NCI-H146 treated with DMSO at 0.1 percent for 48 hours (cell line): ENCODE measurements at regions not wholly inside any gene's neighbourhood (a gene's known extent, or its start where the extent isn't known, plus 50 kb on each side); places are given as distances from the start of the nearest gene placed in this dataset.
A peak's percentile ranks its signal among the peaks of the same experiment; 100 is the strongest.

Experiments used
- DNase-seq: peaks from one replicate; lab custom pipeline; 2025; ENCODE audit not compliant: unreplicated experiment; lab: John Stamatoyannopoulos, UW

DNA sequence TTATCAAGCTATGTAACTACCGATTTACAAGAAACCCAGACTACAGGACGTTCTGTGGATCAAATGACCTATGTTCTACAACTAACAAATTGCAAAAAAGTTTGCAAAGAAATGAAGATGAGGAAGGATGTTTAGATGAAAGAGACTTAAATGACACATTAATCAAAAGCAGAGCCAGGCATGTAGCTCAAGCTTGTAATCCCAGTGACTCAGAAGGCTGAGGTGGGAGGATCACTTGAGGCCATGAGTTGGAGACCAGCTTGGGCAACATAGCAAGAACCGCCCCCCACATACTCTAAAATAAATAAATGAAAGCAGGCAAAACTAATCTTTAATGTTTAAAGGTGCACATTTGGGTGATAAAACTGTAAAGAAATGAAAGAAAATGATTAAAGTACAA is 331.9 kb downstream of the BTG1 start:
- DNase-seq: no peak

DNA sequence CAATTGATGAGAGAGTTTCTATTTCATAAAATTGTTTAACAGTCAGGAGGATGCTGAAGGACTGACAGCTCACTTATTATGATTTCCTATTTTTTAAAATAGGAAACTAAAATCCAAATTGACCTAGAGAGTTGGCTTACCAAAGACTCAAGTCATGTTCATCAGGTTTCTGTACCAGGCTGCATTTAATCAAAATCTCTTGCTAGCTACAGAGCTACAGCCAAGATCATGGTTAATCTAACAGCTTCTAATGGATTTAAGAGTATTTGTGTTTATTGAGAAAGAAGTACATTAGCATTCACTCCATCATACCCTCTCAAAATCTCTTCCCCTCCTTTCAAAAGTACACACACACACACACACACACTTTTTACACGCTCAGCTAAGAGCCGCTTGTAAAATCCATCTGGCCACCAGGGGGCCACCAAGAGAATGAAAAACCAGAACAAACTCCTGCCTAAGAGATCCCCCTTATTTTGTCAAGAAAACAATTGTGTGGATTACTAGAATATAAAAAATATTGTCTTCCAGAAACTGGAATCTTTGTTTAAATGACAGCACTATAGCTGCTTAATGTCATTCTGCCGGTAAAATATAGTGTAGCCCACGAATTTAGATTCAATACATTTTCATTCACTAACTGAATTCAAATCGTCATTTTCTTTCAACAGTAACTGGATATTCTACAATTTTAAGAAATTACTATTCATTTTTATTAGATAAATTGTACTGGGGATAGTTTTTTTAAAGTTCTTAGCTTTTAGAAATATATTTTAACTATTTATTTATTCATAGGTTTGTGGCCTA is 334.0 kb downstream of the BTG1 start:
- peak; percentile 30 for DNase-seq

DNA sequence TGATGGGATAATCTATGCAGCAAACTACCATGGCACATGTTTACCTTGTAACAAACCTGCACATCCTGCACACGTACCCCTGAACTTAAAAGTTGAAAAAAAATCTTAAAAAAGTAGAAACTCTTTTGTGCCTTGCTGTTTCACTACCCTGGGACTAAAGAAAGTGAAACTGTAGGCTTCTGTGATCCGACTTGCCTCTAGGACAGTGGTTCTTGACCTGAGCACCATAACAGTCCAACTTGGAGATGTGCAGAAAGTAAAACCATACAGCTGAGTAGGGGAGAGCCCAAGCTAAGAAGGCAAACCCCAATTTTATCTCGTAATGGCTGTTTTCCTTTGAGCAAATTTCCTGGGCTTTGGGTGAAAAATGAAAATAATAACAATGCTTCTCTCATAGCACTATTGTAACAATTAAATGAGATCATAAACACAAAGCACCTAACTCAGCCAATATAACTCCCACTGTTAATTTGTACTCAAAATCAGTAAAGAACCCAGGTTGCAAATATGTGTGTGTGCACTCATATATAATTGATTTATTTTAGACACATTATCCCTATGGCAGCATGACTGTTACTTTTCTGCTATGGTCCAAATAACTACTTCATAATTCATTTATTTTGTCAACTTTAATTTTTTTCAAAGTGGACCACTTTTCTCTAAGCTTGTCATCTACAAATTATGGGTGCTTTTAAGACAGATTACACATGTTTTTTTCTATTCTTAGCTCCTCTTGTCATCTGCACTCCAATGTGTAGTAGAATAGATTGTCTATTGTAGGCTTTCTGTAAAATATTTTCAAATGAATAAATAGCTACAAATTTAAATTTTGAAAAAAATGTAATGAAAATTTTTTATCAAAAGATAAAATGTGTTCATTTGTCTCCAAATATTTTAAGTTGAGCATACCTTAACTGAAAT is 334.9 kb downstream of the BTG1 start:
- DNase-seq: no peak

DNA sequence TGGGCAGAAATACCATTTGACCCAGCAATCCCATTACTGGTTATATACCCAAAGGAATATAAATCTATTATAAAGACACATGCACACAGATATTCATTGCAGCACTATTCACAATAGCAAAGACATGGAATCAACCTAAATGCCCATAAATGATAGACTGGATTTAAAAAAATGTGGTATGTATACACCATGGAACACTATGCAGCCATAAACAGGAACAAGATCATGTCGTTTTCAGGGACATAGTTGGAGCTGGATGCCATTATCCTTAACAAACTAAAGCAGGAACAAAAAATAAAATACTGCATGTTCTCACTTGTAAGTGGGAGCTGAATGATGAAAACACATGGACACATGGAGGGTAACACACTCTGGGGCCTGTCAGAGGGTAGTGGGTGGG is 335.6 kb downstream of the BTG1 start:
- no peak for DNase-seq

DNA sequence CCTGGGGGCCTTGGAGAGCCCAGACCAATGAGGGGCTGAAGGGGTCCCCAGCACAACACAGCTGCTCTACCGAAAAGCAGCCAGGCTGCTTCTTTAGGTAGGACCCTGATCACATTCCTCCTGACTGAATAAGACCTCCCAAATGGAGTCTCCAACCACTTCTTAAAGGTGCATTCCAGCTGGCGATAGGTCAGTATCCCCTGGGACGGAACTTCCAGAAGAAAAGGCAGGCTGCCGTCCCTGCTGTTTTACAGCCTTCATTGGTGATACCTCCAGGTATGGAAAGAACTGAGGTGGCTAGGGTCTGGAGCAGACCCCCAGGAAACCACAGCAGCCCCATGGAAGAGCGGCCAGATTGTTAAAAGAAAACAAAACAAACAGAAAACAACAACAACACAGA is 340.6 kb downstream of the BTG1 start:
- no peak for DNase-seq

DNA sequence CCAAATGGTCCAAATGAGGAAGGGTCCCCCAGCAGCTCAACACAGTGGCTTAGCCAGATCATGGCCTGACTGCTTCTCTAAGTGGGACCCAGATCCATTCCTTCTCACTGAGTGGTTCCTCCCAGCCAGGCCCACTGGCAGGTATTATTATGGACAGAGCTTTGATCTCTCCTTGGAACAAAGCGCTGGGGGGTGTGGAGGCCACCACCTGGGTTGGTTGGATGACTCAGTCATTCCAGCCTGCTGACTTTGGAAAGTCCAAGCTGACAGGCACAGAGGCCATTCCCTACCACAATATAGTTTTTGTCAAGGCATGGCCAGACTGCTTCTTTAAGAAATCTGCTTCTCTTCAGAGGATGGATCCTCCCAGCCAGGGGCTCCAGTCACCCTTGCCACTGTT is 341.1 kb downstream of the BTG1 start:
- DNase-seq: no peak

DNA sequence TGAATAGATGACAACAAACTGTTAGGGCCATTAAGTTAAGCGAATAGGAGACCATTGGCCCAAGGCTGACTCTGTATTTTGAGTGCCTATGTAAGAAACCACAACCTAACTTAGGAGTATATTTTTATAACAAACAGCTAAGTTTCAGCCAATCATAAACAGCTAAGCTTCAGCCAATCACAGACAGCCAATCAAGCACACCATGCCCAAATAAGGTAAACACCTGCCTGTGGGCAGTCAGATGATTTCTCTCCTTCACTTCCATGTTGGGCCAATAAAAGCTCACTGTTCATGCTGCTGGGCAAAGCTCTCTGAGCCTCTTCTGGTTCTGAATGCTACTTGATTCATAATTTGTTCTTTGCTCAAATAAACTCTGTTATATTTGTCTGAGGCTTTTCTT is 344.6 kb downstream of the BTG1 start:
- DNase-seq: no peak

DNA sequence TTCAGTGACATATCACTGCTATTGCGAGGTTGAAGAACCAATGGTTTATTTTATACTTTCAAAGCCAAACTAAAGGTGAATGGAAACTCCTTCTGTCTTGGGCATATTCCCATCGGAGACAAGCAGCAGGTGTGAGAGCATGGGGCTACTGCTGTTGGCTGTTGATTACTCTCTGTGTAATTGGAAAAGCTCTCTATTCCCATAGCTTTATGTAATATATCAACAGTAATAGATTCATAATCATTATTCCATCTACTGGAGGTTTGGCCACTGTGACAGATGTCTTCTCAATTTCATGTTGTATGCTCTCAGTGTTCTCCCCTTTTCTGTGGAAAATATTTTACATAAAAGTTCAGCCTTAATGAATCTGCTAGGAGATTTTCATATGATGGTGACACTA is 352.0 kb downstream of the BTG1 start:
- DNase-seq: no peak

DNA sequence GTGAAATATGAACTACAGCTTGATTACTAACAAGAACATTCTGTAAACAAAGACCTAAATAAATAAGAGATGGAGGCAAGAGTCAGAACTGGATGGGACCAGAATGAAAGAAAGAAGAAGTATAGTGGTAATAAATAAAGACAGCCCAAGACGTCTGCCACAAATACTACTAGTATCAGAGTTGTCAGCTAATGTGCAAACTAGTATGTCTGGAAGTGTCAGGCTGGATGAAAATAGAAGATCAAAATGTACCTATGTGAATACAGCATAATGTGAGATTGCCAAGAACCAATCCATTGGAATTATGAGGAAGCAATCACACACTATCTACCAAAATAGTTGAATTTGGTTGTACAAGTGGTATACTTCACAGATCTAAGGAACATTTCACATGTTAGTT is 353.0 kb downstream of the BTG1 start:
- DNase-seq: no peak

DNA sequence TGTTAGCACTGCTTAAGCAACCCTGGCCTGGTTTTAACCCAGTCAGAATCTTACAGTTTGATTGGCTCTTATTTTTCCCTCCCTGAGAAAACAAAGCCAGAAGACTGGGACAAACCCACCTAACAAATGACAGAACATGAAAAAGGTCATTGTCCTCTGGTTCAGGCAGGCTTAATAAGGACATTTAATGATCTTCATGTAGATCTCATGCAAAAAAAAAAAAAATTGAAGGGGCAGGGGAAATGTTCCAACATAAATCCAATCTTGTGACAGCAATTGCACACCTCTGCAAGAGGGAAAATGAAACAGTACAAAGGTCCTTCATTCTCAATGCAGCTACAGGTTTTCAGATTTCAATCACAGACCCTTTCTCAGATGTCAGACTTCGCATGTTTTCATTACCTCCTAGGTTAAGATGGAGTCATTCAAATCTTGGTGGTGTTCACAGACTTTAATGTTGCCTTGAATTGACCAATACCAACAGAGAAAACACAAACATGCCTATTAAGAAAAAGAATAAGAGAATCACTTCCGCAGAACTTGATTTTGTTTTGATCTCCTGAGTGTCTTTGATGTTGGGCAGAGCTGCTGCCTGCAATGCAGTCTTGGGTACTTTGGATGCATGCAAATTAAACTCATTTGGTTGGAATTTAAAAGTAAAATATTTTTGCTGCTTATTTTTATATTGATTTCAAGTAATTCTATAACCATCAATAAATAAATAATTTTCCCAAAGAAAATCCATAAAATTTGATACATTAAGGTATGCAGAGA is 359.0 kb downstream of the BTG1 start:
- DNase-seq: peak; percentile 12

DNA sequence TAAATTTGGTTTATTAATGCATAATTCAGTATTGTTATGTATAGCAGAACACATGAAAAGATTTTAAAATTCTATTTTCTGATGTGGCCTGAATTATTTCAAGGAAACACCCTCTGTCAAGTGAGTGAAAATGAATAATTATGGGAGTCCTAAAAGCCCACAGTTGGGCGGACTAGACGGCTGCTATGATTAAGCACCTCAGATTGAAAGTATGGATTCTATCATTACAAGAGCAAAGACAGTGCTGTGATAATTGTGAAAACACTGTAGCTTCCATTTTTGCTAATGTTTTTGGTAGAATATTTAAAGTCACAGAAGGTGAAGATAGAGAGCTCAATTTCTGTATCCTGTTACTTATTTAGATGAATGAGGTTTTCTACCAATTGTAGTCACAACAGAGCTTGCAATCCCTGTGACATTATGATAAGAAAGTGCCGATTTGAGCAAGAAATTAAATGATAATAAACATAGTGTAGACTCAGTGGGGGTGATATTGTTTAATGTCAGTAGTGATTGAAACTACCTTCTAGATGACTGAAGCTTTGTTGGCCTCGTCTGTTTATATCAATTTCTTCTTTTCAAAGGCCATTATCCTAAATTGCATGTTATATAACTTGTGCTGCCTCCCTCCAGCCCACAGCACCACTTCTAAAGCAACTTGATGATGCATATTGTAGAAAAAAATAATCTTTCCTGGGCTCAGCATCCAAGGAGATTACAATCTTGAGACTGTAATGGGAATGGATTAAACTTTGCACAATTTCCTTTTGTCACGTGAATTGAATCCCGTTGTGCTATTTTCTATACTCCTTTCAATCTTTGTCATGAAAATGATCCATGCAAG is 359.8 kb downstream of the BTG1 start:
- DNase-seq: peak; percentile 20

DNA sequence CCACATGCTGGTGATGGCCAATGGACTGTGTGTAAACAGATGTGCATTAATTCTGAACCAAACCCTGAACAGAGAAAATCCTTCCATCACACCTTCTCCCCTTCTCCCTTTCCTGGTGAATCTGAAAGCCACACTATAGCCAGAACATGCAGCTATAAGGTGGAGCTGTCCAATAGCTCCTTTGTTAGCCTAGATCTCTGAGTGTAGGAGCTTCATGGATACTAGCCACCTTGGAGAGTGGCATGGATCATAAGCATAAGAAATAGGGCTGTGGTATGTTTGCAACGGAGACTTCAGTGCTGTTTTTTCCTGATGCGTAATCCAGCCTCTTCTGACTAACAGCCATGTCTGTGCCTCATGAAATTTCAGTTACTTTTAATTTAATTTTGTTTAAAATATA is 364.5 kb downstream of the BTG1 start:
- DNase-seq: no peak

DNA sequence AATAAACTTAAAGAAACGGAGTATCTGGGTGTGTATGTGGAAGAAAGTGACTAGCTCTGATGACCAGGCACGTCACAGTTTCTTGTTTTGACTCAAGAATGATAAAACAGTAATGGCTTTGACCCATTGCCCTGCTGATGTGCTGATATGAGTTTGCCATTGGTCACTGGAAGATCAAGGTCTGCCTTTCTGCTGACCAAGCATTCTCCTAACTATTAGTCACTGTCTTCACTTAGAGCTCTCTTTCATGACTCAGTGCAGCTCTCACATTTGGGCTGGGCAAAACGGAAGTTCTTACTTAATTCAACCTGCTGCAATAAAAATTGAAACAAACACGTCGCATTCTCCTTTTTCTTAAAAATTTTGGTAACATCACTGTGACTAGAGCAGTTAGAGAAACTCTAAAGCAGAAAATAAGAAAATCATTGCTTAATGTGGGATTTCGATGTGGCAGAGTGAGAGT is 366.7 kb downstream of the BTG1 start:
- no peak for DNase-seq

DNA sequence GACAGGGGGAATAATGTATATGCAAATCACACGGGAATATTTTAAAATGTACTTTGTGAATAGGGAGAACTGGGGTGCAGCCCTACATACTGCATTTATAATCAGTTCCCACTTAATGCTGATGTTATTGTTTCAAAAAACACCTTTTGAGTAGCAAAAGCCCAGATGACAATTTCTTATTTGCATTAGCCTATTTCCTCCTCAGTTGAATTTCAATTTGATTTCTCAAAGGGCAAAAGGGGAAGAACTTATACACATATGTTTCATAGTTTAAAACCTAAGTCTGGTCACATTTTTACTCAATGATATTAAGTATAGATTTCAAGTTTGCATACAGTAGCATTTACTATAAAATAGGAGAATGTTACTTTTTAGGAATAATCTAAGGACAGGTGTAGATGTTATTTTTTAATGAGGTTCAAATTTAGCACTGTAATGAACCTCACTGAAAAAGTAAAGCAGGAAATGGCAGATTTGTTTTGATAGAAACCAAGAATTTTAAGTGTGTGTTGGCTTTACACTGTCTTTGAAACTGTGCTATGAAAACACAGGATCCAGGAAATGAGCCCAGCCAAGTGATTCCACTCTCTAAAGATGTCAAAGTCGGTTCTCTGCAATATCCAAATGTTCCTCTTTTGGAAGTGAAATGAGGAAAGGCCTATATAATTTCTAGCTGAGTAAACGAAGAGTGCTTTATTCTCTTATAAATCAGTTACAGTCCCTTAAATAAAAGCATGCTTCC is 367.4 kb downstream of the BTG1 start:
- DNase-seq: no peak

DNA sequence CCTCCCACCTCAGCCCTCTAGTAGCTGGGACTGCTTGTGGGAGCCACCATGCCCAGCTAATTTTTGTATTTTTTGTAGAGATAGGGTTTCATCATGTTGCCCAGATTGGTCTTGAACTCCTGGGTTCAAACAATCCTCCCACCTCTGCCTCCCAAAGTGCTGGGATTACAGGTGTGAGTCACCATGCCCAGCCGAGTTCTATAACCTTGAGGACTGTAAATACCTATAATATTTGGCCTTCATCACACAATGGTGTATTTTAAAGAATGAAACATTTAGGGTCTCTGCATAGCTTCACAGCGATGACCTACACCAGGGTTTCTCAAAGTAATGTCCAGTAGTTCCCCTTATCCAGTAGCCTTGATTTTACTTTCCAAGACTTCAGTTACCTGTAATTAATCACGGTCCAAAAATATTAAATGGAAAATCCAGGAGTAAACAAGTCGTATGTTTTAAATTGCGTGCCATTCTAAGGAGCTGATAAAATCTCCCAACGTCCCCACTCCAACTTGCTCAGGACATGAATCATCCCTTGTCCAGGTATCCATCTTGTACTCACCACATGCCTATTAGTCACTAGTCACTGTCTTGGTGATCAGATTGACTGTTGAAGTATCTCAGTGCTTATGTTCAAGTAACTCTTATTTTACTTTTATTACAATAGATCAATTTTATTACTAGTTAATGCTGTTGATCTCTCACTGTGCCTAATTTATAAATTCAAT is 368.2 kb downstream of the BTG1 start:
- DNase-seq: no peak

DNA sequence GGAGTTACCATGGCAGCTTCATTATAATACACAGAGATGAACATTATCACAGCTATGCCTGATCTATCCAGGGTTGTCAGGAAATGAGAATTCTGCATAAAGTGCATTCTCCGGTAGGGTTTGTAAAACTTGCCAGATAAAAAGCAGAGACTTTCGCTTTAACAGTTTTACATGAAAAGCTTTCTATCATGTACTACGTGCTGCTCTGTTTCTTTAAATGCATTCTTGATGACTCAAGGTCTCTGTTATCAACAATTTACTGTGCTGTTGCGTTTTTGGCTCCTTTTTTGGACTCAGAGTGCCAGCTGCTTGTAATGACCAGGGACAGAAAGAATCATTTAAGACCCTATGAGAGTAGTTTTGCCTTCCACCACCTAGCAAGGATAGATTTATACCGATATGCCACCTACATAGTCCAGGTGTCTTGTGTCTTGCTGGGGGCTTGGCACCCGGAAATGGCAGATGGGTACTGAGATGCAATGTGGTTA is 371.2 kb downstream of the BTG1 start:
- DNase-seq: no peak

DNA sequence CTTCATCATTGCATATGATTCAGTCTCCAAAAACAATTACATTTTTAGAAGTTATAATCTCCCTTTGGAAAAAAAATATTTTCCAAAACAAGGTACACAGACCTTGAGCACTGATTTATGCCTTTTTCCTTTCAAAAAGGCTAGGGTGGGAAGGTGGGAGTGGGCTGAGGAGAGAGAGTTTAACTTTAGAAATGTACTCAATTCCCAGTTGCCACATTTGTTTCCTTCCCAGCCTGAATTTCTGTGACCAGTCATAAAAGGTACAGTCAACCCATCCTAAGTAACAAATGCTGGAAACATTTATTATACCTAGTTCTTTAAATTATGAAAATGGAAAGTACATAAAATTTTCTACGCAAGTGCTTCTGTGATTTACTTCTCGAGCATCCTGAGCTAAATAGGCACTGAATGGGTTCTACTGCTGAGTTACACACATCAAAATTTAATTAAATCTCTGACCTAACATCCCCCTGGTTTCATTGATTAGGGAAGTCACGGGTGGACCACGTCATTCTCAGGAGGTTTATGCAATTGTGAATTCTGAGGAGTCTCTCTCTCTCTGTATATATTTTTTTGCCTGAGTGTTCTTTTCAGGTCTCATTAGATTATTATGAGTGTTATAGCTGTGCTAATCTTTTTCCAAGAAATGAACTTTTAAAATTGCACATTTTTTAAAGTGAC is 371.8 kb downstream of the BTG1 start:
- DNase-seq: no peak

DNA sequence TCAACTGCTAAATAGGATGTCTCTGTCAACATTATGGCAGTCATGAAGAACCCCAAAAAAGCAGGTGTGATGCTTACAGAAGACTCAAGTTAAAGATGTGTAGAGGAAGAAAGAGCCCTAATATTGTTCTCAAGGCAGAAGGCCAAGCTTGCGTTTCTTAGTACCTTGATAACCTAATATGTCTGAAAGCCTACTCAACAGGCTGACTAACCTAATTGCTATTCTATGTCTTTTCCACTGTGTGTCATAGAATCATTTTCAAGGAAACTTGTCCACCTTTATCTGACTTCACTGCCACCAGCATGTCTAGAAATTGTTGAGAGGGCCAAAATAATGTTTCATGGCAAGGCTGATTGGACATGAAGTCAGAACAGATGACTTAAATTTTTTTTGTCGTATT is 373.2 kb downstream of the BTG1 start:
- DNase-seq: no peak
